RPMI7951 (cell line): ENCODE measurements at regions not wholly inside any gene's neighbourhood (a gene's known extent, or its start where the extent isn't known, plus 50 kb on each side); places are given as distances from the start of the nearest gene placed in this dataset.

Source experiments
- DNase-seq: peaks from one replicate; pipeline ENCODE4 v3.0.0-alpha.2; 2012; ENCODE audit warnings: low read depth

- no peak for DNase-seq
Observed at GRCh38 chr21:20261364-20261763, 736.8 kb upstream of the NCAM2 start.

GRCh38 chr21:20265707-20266440 lies 732.3 kb upstream of the NCAM2 start:
- DNase-seq: no peak

GRCh38 chr21:20266441-20266710 lies 731.8 kb upstream of the NCAM2 start:
- no peak for DNase-seq

GRCh38 chr21:20270365-20271055 lies 727.7 kb upstream of the NCAM2 start:
- no peak for DNase-seq

- DNase-seq: no peak
Observed at GRCh38 chr21:20272791-20273362, 725.3 kb upstream of the NCAM2 start.

GRCh38 chr21:20276377-20276776 lies 721.8 kb upstream of the NCAM2 start:
- no peak for DNase-seq

- DNase-seq: no peak
Observed at GRCh38 chr21:20276954-20277353, 721.3 kb upstream of the NCAM2 start.

- no peak for DNase-seq
Observed at GRCh38 chr21:20283836-20284235, 714.4 kb upstream of the NCAM2 start.

GRCh38 chr21:20292280-20292679 lies 705.9 kb upstream of the NCAM2 start:
- no peak for DNase-seq

- DNase-seq: peak; percentile 1
Observed at GRCh38 chr21:20292854-20293253, 705.4 kb upstream of the NCAM2 start.

GRCh38 chr21:20301395-20301794 lies 696.8 kb upstream of the NCAM2 start:
- no peak for DNase-seq

- no peak for DNase-seq
Observed at GRCh38 chr21:20302084-20302483, 696.1 kb upstream of the NCAM2 start.

GRCh38 chr21:20306836-20307235 lies 691.4 kb upstream of the NCAM2 start:
- DNase-seq: no peak

- no peak for DNase-seq
Observed at GRCh38 chr21:20308586-20309315, 689.5 kb upstream of the NCAM2 start.

GRCh38 chr21:20311234-20311787 lies 686.9 kb upstream of the NCAM2 start:
- no peak for DNase-seq

- DNase-seq: no peak
Observed at GRCh38 chr21:20313013-20313412, 685.2 kb upstream of the NCAM2 start.

- no peak for DNase-seq
Observed at GRCh38 chr21:20315042-20315441, 683.2 kb upstream of the NCAM2 start.

- no peak for DNase-seq
Observed at GRCh38 chr21:20329636-20330035, 668.6 kb upstream of the NCAM2 start.

GRCh38 chr21:20330652-20331051 lies 667.6 kb upstream of the NCAM2 start:
- DNase-seq: no peak

- no peak for DNase-seq
Observed at GRCh38 chr21:20334585-20334984, 663.6 kb upstream of the NCAM2 start.

GRCh38 chr21:20341431-20341830 lies 656.8 kb upstream of the NCAM2 start:
- no peak for DNase-seq

GRCh38 chr21:20343186-20343585 lies 655.0 kb upstream of the NCAM2 start:
- no peak for DNase-seq
